Middle frontal gyrus (tissue), 1 donor: ENCODE measurements at regions not wholly inside any gene's neighbourhood (a gene's known extent, or its start where the extent isn't known, plus 50 kb on each side); places are given as distances from the start of the nearest gene placed in this dataset.

Experiments used
- DNase-seq: peaks from one replicate; pipeline ENCODE4 v3.0.0-alpha.2; 2015; ENCODE audit warnings: low spot score; ENCODE audit errors: extremely low spot score

DNA sequence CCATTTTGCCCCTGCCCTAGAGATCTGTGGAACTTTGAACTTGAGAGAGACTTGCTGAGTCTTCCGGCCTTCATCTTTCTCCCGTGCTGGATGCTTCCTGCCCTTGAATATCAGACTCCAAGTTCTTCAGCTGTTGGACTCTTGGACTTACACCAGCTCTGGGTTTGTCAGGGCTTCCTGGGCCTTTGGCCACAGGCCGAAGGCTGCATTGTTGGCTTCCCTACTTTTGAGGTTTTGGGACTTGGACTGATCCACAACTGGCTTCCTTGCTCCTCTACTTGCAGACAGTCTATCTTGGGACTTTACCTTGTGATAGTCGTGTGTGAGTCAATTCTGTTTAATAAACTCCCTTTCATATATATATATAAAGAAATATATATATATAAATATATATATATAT, 1071.0 kb downstream of the ADGRL3 start:
- DNase-seq: no peak

DNA sequence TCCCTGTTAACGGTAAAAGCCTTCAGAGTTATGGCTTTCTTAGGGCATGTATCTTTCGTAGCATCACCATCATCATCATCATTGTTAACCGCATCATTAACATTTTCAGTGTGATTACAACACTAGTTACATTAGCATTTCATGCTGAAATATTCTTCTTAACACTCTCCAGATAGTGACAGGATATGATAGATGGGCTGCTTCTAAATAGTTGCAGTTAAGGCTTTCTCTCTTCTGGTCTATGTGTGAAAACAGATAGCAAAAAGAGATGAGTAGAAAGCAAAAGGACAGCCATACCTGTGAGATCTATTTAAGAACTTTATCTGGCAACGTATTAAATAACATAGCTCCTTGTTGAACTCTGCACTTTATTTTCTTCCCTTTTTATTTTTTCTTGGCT, 1069.8 kb downstream of the ADGRL3 start:
- no peak for DNase-seq

DNA sequence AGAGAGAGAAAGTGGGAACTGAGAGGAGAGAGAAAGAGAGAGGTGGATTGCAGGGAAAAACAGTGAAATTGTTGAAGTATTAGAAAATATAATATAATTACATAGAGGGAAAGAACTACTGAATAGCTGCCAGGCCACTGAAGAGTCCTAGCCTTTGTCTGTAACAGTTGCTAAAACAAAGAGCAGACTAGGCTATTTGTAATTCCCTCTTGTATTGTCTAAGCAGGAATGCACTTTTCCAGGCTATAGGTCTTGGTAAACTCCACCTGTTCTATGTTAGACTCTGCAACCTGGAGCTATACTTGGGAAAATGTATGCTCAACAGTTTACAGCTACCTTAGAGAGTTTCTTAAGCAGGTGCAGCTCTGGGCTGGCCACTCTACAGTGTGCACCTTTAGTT, 1063.3 kb downstream of the ADGRL3 start:
- no peak for DNase-seq

DNA sequence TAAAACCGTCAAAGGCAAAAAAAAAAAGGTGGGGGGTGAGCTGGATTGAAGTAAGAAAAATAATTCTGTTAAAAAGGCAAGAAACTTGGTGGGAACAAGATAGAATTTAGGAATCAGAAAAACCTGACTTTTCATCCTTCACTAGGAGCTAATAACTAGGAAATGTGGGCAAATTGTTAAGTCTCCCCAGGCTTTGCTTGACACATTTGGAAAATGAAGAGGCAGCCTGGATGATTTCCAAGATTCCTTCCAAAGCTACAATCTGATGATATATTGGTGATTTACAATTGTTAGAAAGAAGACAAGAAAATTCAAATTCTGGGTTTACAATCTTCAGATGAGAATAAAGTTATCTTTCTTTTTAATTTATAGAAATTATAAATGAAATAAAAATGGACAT, 1062.5 kb downstream of the ADGRL3 start:
- DNase-seq: no peak

DNA sequence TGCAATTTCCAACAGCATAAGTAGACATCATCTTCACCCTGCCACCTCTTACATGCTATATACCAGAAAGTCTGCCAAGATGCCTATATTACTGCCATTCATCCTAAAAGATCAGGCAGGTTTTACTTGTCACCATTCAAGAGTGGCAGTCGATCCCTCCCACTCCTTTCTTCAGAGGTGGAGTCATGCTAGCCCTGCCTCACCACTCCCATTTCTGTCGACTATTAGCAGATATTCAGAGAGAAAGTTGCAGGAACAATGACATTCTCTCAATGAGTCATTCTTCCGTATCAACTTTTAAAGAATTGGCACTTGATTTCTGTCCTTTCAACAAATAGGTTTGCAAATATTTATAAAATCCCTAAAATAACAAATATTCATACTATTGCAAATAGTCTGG, 1060.1 kb downstream of the ADGRL3 start:
- DNase-seq: no peak

DNA sequence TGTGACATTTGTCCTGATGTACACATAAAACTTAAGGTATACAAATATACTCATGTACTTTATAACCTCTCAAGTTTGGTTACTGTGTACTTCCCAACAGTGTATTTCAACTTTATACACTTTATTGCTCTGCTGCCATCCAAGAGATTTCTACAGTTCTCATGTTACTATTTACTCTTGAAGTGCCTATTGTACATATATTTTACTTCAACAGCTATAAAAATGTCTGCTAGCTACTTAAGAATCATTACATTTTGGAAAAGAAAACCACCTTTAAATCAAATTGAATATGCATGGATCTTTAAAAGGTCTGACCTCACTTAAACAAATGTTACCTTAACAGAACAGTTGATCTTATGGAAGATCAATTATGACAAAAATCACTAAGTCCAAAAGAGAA, 1056.4 kb downstream of the ADGRL3 start:
- no peak for DNase-seq

DNA sequence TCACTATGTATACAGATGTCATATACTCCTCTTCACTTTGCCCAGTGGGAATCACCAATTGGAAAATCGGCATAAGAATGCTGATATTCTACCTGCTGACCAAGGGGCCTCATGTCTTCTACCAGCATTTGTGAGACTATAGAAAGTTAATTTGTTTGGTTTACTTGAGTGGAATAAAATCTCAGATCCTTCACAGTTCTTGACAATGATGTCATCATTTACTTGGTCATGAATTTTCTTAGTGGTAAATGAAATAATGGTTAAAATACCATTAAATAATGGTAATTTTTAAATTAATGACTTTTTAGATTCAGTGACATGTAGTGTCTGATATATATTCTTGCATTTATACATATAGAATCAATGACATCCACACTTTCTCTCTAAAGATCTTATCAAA, 1052.6 kb downstream of the ADGRL3 start:
- no peak for DNase-seq

DNA sequence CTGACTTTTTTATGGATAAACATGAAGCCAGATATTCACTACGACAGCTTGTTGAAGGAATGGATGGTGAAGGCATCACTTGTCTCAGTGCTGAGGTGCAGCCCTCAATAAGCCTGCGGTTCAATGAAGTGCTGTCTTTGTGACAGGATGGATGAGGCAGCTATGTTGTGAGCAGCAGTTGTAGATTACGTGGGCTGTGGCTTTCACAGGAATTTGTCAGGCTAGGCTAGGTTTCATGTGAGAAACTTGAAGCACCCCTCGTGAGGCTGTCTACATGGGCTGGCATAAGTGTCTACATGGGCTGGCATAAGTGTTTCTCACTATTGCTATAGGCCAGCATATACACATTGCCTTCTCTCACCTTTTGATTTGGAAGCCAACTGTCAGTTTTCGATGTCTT, 1050.0 kb downstream of the ADGRL3 start:
- DNase-seq: no peak

DNA sequence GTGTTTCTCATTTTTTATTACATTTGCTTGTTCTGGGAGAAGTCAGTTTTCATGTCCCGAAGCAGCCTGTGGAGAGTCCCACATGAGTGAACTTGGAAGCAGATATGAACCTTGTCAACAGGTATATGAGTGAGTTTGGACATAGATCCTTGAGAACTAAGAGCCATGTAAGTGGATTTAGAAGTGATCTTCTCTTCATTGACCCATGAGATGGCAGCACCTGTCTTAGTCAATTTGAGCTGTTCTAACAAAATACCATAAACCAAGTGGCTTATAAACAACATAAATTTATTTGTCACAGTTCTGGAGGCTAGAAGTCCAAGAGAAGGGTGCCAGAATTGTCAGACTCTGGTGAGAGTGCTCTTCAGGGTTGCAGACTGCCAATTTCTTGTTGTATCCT, 1043.8 kb downstream of the ADGRL3 start:
- DNase-seq: no peak

DNA sequence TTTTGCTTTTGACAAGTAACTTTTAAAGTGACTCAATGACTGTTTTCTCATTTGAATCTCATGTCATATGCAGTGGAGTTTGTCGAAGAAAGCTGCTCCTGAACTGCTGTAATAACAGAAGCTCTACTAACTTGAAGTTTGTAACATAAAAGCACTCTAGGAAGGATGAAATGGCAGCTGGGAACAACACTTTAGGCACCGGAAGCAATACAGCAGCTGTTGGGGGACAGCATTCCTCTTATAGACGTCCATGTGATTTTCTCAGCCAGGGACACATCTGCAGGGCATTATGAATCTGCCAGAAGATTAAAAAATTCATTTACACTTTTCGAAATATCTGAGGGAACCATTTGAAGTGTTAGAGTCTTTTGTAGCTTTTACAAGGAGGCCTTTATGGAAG, 1035.8 kb downstream of the ADGRL3 start:
- no peak for DNase-seq

DNA sequence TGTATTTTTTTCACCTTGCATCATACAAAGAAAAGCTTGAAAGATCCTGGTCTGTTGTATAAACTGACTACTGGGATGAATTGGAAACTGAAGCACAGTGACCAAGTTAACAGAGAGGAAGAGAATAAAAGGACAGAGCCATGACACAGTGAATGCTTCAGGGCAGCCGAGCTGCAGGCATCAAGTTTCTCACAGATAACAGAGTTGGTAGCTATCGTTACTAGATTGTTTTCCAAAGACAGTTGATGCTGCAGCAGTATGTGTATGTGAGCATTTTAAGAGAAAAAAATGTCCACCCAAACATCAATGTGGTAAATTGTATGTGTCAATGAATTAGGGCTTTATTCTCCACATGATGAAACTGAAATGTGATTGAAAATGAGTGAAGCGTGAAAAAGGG, 1032.7 kb downstream of the ADGRL3 start:
- DNase-seq: no peak

DNA sequence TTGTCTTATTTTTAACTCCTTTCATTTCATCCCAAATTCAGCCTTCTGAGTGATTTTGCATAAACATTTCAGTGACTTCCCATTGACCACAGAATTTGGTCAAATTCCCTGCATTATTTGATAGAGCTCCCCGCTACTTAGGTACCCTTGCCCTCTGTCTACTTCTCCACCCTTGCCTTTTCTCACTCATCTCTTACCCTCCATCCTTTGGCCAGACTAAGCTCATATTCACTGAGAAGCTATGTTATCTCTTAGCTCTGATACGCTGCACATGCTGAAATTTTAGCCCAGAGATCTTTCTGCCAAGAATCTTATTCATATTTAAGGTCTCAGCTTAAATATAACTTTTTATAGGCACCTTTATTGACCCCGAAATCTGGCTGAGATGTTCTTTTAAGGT, 1031.9 kb downstream of the ADGRL3 start:
- no peak for DNase-seq

DNA sequence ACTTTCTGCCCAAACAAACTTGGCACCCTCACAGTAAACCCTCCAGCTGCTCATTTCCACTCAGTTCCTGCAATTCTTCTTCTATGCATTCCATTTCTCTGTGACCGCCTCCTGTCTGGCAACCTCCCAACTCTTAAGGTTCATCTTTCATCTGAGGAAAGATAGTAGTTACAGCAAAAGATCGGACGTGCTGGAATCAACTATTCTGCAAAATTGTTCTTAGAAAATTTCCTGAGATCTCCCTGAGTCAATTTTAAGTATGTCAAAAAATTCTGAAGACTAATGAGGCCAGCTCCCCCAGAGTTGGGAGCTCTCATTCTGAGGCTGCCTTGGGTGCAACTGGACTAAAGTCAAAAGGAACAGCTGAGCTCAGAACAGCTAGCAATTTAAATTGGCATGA, 1026.0 kb downstream of the ADGRL3 start:
- no peak for DNase-seq

DNA sequence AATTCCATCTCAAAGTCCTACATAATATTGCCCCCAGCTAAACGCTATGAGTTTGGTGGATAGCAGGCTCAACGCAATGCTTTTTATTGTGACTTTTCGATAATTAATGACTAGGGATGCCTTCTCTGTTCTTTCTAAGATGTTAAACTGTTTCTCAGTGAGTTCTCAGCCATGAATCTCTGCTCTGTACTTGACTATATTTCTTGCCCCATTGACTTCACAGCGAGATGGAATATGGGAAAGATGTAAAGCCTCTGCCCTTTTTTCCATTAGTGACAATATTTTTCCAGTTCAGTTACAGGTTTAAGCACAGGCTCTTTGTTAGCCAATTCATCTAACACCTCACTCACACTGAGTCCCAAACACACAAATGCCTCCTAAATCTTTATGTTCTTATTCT, 1022.0 kb downstream of the ADGRL3 start:
- DNase-seq: no peak

DNA sequence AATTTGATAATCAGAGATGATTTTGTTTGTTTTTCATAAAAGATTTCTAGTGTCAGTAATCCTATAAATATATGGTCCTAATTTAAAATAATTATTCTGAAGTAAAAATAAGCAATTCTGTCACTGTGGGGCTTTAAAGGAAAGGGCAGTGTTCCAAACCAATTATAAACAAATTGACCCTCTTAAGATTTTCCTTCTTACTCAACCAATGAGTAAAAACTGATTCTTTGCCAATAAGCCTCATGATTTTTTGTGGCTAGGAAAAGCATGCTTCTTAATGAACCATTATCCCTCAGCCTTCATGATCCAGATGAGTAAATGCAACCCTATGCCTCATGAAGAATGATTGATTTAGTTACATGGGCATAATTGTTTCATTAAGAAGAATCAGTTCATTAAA, 1010.4 kb downstream of the ADGRL3 start:
- DNase-seq: no peak

DNA sequence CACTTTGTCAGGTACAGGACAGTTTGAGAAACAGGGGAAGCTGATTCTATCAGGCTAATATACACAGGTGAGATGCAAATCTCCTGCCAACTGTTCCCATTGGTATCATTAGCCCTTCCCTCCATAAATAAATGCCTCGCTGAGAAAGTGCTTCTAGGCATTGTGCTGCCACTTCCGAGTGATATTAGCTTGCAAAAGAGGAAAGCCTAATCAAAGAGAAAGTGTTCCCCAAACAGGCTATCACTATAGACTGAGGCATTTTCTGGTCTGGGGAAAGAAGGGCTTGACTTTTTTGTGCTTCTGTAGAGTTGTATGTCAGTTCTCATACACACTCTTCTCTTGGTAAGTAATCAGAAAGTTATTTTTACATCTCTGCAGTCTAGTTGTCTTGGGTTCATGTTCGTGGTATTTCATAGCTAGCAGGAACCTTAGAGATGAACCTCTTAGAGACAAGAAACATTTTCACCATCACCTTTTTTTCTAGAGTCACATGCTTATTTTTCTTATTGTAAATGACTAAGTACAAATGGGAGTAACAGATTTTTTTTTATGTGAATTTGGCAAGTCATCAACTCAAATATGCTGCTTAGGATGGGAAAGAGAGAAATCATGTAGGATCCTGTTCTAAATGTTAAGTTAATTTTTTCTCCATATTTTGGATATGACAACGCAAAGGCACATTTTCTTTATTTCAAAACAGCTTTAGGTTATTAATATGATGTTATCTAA, 1009.8 kb downstream of the ADGRL3 start:
- no peak for DNase-seq

DNA sequence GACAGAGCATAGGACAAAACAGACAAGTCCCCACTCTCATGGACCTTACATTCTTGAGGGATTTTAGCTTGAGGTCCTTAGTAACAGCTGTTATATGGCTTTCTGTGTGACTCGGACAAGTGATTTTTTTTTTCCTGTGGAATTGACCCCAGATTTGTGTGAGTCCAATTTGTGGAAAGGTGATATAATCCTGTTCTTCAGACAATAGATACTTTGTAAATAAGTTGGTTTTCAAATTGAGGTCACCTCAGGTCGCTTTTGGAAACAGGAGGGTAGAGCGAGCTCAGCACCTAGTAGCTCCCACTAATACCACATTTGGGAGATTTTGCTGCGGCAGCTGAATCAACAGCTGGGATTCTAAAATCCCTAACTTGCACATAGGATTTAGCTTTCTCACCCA, 1008.8 kb downstream of the ADGRL3 start:
- DNase-seq: no peak

DNA sequence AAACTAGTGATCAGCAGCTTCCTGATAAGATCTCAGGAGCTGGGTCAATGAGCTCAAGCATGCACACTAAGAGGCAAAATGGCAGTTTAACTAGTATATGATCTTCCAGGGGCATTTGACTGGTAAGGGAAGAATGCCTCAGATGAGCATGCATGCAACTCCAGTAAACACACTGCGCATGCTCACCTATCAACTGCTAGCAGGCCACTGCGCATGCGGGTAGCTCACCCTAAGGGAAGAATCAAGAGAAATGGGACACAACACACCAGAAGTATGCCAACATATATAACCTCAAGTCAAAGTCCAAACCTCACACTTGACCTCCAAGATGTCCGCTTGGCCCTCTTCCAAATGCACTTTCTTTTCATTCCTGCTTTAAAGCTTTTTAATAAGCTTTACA, 1004.0 kb downstream of the ADGRL3 start:
- DNase-seq: no peak

DNA sequence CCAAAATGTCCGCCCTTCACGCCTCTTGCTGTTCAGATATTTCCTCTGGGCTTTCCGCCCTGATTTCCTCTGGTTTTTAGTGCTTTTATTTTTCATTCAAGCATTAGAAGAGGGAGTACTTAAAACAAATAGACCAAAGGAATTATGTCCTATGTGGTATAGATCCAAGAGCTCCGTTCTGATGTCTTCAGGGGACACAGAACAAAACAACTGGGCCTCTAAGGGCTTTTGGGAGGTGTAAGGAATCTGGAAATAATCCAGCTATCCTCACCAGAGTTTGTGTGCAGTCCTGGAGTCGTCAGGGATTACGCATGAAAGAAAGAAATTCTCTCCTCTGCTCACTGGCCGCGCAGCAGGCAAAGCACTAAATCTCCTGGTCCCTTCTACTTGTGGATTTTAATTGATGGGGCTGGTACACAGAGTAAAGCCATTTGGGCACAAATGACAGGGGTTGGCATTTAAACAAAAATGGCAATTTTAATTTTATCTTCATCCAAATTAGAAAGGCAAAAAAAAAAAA, 999.2 kb downstream of the ADGRL3 start:
- DNase-seq: no peak

DNA sequence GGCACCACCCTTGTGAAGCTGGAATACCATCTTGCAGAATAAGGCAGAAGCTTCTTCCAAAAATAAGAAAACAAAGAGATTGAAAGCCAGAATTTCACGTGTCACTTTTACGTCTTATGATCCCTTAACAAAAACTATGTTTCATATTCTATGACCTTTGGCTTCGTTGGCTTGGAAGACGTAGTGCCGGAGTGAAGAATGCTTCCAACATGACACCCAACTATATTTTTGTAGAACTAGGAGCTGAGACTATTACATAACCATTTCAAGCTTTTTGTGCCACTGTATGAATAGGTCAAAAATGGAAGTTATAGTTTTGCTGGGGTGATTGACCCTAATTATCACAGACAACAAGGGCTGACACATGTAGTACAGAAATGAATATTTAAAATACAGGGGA, 996.2 kb downstream of the ADGRL3 start:
- no peak for DNase-seq

DNA sequence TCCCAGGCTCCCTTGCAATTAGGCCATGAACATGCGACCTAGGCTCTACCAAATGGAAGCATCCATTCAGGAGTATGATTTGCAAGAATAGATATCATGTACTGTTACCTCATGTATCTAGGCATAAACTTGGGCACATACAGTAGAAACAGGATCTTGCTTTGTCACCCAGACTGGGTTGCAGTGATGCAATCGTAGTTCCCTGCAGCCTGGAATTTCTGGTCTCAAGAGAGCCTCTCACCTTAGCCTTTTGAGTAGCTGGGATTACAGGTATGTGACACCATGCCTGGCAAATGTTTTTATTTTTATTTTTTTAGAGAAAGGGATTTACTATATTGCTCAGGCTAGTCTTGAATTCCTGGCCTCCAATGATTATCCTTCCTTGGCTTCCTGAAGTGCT, 994.2 kb downstream of the ADGRL3 start:
- DNase-seq: no peak

DNA sequence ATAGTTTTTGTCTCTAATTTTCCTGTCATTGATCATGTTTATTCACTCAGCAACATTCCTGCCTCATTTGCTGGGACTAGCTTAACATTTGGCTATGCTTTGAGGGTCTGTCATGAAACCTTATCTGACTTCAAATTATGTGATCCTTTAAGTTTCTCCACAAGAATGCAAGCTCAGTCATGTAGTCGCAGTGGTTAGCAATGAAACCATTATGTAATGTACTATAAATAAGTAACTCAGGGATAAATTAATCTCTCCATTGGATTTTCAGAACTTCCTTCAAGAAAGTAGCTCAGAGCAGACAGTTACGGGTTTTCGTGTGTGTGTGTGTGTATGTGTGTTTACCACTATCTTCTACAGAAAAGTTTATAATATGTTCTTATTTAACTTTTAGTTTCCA, 993.6 kb downstream of the ADGRL3 start:
- DNase-seq: no peak

DNA sequence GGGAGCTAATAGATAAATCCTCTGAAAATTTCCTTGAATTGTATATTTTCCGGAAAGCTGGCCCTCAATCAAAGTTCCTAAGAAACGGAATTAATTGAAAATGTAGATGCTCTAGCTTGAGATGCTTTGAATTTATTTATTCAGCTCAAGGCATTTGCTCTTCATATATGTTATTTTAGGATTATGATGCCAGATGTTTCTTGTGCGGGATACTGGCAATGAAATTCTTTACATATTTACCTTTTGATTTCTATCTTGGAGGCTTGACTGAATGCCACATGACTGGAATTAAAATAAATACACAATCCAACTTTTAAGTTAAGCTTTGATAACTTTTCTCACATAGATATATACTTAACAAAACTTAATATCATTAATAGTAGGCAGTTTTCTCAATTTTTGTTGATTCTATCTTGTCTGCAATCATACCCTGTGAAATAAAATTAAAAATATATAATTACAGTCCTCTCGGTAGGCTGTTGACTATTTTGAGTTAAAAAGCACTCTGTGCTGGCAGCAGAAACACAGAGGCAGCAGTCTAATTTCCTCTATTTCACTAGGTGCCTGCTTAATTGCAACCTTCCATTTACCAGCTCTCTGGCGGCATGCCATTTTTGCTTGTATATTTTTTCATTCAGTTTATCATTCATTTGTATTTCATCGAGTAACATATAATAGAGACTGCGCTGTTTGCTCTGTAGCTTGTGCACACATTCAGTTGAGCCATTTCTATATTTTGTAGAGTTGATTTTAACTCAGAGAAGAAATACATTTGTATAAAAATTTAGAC, 991.5 kb downstream of the ADGRL3 start:
- no peak for DNase-seq
